ENCODE measurements at regions not wholly inside any gene's neighbourhood (a gene's known extent, or its start where the extent isn't known, plus 50 kb on each side); places are given as distances from the start of the nearest gene placed in this dataset.
A peak's percentile ranks its signal among the peaks of the same experiment; 100 is the strongest.

DNA sequence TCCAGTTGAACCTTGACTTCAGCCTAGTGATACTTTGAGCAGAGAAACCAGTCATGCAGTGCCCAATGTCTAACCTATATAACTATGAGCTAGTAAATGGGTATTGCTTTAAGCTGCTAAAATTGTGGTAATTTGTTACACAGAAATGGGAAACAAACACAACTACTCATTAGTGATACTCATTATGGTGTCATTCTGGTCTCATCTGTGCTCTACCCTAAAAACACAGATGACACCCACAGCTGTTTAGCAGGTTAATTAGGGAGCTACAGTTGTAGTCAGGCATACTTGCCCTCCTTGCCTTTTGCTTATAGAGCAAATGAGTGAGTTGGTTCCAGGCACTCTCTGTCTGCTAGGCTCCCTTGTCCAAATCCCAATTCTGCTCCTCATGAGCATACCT lies 50.0 kb upstream of the ATF7IP start:
- Histone ChIP-seq H3K79me2 (ENCODE audit: control insufficient read depth, insufficient read depth, low read length) (no peaks in the 10 kb centered on the region), H3K27me3 (ENCODE audit: control insufficient read depth, extremely low read depth, insufficient read depth, low read length) (no peaks in the 10 kb centered on the region), H3K4me2 (ENCODE audit: control insufficient read depth, extremely low read depth, insufficient read depth, low read depth, low read length) (no peak overlapping the region), H3K36me3 (ENCODE audit: control insufficient read depth in 2 of 2, extremely low read depth in 1 of 2, insufficient read depth in 2 of 2, low read length in 2 of 2) (no peaks in the 10 kb centered on the region), H3K9ac (ENCODE audit: control insufficient read depth, extremely low read depth, insufficient read depth, low read length) (no peak overlapping the region), H3K27ac (ENCODE audit: control insufficient read depth, insufficient read depth, low read length) (no peak overlapping the region), H4K20me1 (ENCODE audit: control insufficient read depth, extremely low read depth, insufficient read depth, low read length) (no peaks in the 10 kb centered on the region), H3K9me1 (ENCODE audit: control insufficient read depth, extremely low read depth, insufficient read depth, low read length) (no peaks in the 10 kb centered on the region), H3K4me3 (ENCODE audit: control insufficient read depth in 2 of 3, extremely low read depth in 1 of 3, insufficient read depth in 2 of 3, low read depth in 1 of 3, low read length in 3 of 3) (no peak overlapping the region), H3K4me1 (ENCODE audit: control insufficient read depth, extremely low read depth, insufficient read depth, low read length) (peaks cover 12% of the 10 kb centered on the region), H2AFZ (ENCODE audit: control insufficient read depth, low read length) (no peak overlapping the region), H3K9me3 (ENCODE audit: control insufficient read depth, low read depth, low read length) (no peaks in the 10 kb centered on the region)
- no peak for DNase-seq (ENCODE audit: low read depth, low spot score)
- dilution Hi-C loops (cut with MboI; ENCODE audit: extremely low pct_ligation_motif_present, low sequenced_read_pairs): no loop called here
- FAIRE-seq: peak; percentile 32
- TF ChIP-seq EZH2 (IDR thresholded peaks at IDR 0.05; ENCODE audit: low read length): no peak
- TF ChIP-seq, protein P1, sequence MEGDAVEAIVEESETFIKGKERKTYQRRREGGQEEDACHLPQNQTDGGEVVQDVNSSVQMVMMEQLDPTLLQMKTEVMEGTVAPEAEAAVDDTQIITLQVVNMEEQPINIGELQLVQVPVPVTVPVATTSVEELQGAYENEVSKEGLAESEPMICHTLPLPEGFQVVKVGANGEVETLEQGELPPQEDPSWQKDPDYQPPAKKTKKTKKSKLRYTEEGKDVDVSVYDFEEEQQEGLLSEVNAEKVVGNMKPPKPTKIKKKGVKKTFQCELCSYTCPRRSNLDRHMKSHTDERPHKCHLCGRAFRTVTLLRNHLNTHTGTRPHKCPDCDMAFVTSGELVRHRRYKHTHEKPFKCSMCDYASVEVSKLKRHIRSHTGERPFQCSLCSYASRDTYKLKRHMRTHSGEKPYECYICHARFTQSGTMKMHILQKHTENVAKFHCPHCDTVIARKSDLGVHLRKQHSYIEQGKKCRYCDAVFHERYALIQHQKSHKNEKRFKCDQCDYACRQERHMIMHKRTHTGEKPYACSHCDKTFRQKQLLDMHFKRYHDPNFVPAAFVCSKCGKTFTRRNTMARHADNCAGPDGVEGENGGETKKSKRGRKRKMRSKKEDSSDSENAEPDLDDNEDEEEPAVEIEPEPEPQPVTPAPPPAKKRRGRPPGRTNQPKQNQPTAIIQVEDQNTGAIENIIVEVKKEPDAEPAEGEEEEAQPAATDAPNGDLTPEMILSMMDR (optimal IDR thresholded peaks at IDR 0.05 in 1 of 3, IDR thresholded peaks at IDR 0.05 in 1 of 3, conservative IDR thresholded peaks at IDR 0.05 in 1 of 3; ENCODE audit: extremely low read depth in 1 of 3, insufficient read depth in 2 of 3, low read length in 3 of 3): no peak

Small RNA genes lying in the stretch of these regions (small RNA-seq; reads per million reads assigned to genes)
- 0 reads per million in 3 experiments for gene AC092470.1 (ENCODE audit: insufficient read length in 3 of 3, low read depth in 3 of 3, low replicate concordance in 1 of 3)
- gene AC135001.1 (ENCODE audit: insufficient read length in 3 of 3, low read depth in 3 of 3, low replicate concordance in 1 of 3): 0 reads per million in 3 experiments
- gene MRPS18CP4 (ENCODE audit: insufficient read length in 3 of 3, low read depth in 3 of 3, low replicate concordance in 1 of 3): 0 reads per million in 3 experiments
- 0 reads per million in 3 experiments for gene RNU6-491P (ENCODE audit: insufficient read length in 3 of 3, low read depth in 3 of 3, low replicate concordance in 1 of 3)
